ENCODE measurements at regions not wholly inside any gene's neighbourhood (a gene's known extent, or its start where the extent isn't known, plus 50 kb on each side); places are given as distances from the start of the nearest gene placed in this dataset.
"Not testable (repeated sequence)": the region's sequence is repeated elsewhere in the genome, so short reads cannot be mapped to it uniquely, and the experiment has no call there.

DNA sequence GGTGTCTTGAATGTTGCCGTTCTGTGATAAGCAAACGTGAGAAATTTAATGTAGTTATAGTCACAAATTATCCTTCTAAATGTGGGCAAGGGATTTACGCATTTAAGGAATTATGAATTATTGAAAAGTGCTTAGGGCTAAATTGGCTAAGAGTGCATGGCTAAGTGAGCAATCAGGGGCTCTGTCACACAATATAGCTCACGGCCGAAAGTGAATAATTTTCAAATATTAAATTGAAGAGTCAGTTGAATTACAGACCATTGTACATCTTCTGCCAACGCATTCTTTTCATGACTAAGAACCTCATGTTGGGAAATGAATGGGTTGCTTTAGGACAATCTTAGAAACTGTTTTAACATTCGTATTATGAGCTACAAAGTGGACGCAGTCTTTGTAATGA lies 1832.9 kb upstream of the LRRTM1 start:
- no peak for DNase-seq

DNA sequence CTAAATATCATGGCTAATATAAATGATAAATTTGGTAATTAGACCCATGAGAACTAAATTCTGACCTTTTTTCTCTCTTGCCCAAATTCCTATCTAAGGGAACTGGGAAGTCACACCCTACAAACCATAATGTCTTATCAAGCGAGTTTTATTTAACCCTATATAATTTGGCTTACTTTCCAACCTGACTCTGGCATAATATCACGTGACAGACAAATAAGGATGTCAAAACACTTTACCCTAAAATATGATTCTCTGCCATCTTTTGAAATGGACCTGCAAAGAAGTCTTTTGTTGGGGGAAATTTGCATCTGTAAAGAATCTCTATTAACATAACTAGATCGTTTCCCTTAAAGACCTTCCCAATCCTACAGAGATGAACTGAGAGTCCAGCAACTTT lies 1823.5 kb upstream of the LRRTM1 start:
- DNase-seq, result no peak

DNA sequence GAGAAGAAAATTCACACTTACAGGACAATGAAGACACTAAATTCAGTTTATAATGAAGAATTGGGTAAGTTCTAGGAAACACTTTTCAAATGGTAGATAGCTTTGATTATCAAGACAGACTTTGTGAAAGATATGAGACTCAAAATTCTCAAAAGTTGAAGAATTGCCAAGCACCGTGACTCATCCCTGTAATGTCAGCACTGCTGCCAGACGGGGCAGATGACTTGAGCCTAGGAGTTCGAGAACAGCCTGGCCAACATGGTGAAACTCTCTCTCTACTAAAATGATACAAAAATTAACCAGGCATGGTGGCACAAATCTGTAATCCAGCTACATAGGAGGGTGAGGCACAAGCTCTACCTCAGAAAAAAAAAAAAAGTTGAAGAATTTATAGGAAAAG lies 1820.1 kb upstream of the LRRTM1 start:
- DNase-seq, result no peak

DNA sequence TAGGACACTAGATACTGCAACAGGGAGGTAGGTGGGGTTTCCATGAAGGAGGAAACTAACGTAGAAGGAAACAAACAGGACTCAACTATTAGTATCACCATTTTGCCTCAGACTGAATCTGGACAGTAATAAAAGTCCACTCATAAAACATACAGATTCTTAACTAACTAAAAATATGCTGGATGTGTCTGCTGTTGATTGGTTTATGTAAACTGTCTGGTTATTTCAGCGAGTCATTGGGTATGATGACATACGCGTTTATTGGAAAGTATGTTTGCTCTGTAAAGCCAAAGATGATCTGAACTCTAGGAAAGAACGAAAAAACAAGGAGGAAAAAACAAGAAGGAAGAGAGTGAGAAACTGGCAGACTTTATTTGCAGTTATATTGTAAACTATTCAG lies 1816.1 kb upstream of the LRRTM1 start:
- no peak for DNase-seq

DNA sequence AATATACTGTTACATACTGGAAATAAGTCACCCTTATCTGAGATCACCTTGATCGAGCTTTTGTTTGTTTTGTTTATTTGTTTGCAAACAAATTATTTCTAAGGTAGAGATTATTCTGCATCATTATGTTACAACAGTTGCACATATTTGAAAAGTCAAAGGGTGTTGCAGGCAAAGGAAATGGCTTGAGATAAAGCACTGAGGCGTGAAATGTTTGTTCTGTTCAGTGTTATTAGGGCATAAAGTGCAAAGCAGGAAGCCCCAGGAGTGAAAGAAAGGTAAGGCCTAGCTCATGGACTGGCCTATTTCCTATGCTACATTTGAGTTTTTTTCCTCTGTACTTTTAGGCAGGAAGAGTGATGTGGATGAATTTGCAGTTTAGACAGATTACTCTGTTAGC lies 1815.6 kb upstream of the LRRTM1 start:
- no peak for DNase-seq

DNA sequence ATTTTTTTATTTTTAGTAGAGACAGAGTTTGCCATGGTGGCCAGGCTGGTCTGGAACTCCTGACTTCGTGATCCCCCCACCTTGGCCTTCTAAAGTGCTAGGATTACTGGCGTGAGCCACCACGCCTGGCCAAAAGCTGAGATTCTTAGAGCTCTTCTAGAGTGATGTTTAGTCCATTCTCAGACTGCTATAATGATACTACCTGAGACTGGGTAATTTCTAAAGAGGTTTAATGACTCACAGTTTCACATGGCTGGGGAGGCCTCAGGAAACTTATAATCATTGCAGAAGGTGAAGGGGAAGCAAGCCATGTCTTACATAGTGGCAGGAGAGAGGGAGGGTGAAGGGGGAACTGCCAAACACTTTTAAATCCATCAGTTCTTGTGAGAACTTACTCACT lies 1804.9 kb upstream of the LRRTM1 start:
- DNase-seq, result no peak

DNA sequence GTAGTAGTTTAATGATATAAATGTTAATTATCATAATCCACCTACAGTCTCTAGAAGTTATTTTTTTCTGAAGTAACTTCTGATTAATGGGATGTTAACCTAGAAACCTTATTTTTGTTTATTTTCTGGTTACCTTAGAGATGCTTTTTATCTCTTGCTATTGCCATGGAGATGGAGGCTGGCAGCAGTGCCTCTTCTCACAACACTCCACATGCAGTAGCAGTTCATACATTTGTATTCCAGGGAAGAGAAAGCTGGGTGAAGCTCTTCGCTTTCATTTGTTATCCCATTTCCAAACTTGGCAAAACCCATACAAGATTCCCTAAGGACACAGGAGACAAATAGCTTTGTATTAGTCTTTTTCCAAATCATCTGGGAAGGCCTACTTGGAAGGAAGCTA lies 1794.1 kb upstream of the LRRTM1 start:
- DNase-seq, result no peak

DNA sequence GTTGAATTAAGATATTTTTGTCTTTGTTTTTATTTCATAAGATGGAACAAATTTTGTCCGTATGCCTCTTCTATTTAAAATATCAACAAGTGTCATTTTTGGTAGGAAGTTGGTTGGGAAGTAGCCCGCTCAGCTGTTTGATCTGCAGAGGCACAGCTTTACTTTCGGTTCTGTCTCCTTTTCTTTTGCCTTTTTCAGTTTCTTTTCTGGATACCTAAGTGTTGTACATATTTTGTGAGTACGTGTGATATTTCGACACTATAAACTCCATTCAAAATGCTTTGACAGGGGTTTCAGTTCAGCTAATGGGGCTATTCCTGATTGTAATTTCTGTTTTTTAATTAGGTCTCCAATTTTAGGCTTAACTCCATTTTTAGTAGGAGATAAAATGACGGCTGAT lies 1785.0 kb upstream of the LRRTM1 start:
- no peak for DNase-seq

DNA sequence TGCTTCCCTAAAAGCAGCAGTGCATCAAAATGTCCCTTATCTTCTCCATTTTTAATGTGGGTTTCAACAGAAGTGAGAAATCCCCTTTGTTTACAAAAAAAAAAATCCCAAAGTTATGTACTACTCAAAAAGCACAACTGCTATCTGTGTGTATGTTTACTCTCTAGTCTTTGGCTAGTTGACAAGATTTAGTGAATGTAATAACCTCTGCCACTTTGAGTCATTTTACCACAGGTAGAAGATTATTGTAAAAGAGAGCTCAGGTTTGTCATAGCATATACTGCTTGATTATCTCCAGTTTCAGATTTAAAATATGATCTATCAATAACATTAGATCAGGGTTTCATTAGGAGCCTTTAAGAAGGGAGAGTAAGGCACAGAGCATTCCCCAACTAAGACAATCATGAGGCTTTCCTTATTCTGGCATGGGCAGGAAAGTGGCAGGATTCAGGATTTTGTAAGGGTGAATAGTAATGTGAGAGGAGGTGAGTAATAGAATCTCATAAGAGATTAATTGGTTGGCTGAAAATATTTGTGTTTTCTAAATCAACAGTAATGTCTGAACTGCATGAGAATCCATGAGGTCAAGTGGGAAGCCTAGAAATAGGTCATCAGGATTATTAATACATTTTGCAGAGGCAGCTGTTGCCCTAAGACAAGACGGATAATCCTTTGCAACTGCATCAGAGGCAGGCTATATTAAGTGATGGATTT lies 1780.3 kb upstream of the LRRTM1 start:
- DNase-seq, result peak; percentile 7 to 40

DNA sequence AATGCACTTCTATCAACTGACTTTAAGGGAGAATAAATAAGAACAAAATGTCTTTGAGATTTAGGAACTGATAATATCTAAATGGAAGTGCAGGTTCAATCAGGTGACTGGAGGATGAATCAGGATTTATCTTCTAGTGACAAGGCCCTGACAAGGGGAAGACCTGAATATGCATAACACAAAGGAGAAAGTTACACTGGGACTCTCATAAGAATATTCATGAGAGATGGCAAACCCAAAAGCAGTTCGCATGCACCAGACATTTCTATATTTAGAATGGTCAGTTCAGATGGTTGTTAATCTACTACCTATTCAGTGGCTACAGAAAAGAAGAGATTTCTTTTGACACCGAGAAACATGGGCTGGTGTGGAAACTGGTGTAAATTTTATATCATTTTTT lies 1771.3 kb upstream of the LRRTM1 start:
- no peak for DNase-seq

DNA sequence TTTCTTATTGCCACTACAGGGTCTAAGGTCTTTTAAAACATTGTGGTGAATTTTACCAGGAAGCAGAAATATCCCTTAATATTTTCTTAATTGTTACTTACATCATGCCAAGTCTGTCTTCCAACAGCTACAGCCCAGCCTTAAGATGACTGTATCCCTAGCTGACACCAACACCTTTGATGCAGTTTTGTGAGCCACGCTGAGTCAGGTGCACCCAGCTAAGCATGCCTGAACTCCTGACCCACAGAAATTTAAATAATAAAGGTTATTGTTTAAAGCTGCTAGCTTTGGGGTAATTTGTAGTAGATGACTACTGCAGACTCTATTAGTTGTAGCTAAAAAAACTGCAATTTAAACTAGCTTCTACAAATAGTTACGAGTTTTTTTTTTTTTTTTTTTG lies 1757.9 kb upstream of the LRRTM1 start:
- no peak for DNase-seq

DNA sequence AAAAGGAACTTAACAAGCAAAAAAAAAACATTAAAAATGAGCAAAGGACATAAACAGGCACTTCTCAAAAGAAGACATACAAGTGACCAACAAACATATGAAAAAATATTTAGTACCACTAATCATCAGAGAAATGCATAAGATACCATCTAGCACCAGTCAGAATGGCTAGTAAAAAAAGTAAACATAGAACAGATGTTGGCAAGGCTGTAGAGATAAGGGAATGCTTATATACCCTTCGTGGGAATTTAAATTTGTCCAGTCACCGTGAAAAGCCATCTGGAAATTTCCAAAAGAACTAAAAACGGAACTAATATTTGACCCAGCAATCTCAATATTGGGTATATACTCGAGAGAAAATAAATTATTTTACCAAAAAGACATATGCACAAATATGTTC lies 1751.3 kb upstream of the LRRTM1 start:
- DNase-seq, result peak in 1 of 2 experiments; percentile 1

DNA sequence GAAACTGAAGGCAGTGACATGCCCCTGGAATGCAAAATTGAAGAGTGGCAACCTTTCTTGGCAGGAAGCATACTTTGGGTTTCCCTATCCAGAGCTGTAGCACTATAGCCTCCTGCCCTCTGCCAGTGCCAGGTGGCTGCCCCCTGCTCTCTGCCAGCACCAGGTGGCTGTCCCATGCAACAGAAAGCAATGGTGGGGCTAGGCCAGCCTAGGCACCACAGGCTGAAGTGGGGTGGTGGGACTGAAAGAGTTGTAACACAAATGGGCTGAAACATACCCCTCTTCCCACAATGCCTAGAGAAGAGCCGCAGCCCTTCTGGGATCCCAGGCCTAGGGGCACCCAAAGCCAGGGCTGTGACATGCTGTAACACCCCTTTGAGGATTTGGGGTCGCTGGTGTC lies 1739.3 kb upstream of the LRRTM1 start:
- DNase-seq, result no peak

DNA sequence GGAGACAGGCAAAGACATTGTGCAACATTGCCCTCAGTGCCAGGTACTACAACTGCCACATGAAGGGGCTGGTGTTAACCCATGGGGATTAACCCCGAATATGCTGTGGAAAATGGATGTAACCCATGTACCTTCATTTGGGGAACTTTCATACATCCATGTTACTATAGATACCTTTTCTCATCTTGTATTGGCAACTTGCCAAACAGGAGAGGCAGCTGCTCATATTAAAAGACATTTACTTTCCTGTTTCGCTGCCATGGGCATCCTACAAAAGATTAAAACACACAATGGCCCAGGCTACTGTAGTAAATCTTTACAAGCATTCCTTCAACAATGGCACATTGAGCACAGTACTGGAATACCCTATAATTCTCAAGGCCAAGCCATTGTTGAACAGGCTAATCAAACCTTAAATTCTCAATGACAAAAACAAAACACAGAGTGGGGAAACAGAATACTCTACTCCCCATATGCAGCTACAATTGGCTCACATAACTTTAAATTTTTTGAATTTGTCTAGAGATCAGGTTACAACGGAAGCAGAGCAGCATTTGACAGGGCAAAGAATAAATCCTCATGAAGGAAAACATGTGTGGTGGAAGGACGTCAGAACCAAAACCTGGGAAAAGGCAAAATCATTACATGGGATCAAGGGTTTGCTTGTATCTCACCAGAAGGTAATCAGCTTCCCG lies 1723.5 kb upstream of the LRRTM1 start:
- DNase-seq, result peak in 1 of 2 experiments; percentile 14

DNA sequence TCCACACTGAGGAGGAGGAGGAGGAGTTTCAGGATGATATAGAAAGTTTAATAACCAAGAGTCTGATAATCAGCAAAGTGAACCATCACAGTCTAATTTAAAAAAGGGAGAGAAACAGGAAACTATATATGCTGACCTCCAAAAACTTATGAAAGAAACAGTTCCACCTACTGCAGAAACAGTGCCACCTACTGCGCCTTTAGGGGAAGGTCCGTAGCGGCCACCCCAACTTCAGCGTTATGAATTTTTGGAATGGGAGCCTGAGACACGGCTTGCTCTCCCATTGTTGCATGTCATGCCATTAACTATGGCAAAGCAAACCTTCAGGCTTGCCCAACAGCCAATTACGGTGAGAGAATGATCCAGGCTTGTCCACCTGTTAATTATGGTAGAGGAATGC lies 1719.2 kb upstream of the LRRTM1 start:
- no peak for DNase-seq

DNA sequence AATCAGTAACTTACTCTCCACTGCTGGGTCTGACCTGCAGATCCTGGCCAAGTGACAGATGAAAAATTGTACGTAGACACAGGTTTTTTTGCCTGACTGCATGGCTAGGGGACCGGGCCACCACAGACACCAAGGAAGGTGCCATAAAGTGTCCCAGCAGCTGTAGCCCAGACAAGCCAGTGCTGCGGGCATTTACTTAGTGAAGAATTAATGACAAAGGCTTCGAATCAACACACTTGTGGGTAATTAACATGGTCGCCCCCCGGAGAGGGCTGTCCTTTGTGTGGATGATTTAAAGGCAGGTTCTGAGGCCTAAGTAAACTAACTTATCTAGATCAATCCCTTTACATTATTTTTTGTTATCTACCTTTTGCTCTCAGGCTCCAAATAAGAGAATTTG lies 1709.1 kb upstream of the LRRTM1 start:
- DNase-seq, result no peak

DNA sequence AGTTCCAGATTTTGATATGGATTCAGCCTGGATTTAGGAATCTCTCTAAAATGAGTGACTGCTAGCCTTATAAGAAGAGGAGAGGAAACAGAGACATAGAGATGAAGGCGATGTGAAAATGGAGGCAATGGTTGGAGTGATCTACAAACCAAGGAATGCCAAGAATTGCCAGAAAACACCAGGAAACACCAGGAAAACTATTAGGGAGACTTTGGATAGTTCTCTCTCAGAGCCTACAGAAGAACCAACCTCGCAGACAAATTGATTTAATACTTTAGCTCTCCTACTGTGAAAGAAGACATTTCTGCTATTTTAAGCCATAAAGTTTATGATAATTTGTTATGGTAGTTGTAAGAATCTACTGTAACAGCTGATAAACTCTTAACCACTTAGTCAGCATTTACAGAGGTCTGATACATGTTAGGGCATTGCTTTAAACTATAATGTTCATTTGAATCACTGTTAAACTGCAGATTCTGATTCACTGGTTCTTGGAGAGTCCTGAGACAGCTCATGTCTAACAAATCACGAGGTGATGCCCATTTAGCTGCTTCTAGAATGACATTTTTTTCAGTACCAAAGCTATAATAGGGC lies 1702.6 kb upstream of the LRRTM1 start:
- no peak for DNase-seq

DNA sequence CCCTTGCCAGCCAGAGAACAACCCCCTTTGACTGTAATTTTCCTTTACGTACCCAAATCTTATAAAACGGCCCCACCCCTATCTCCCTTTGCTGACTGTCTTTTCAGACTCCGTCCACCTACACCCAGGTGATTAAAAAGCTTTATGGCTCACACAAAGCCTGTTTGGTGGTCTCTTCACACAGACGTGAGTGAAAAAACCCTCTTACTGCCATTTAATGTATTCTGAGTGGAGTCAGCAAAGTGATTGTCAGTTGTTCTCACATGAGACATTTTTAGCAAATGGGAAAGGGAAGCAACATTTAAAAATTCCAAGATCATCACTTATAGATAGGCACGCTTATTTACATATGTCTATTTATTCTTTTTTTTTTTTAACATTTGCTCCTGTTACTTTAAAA lies 1701.3 kb upstream of the LRRTM1 start:
- not testable (repeated sequence) for DNase-seq

DNA sequence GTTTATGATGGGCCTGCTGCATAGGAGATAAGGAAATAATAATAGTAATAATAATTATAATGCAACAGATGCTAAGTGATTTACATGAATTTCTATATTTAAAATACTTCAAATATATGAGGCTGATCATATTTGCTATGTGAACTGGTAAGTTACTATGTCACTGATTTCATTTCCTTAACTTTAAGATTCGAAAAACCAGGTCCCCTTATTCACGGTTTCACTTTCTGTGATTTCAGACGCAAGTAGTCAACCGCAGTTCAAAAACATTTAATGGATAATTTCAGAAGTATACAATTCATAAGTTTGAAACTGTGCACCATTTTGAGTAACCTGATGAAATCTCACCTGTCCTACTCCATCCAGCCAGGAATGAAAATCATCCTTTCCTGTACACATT lies 1697.1 kb upstream of the LRRTM1 start:
- DNase-seq, result no peak

DNA sequence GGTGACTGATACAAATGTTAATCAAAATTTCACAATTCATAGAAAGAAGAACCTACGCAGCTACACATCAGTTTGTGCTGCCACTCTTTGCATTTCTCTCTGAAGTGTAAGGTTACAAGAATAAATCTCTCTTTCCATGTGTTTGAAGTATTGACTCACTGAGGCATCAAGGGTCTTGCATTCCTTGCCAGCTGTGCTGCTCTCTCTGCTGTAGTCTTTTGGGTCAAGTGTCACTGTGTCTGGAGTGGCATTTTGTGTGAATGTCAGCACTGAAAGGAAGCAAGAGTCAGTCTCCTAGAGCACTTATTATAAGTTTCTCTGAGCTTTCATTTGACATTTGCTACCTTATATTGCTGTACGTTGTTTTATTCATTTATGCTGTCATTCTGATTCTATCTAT lies 1696.1 kb upstream of the LRRTM1 start:
- peak in 1 of 2 experiments; percentile 26 for DNase-seq

DNA sequence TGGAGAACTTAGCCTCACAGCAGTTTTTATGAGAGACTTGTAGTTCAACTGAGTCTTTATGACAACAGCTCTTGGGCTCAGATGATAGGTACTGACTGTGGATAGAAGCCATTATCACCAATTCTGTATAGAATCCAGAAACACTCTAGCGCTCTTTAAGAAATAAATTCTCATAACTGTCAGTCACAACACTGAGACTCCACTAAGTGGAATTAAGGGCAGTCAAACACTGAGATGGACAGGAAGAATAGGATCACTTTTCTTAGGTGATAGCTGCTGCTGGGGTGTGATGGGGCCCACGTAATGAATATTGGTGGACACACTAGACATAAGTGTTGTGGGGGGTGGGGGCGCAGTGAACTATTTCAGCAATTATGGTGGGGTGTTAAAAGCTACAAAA lies 1691.8 kb upstream of the LRRTM1 start:
- DNase-seq, result no peak

DNA sequence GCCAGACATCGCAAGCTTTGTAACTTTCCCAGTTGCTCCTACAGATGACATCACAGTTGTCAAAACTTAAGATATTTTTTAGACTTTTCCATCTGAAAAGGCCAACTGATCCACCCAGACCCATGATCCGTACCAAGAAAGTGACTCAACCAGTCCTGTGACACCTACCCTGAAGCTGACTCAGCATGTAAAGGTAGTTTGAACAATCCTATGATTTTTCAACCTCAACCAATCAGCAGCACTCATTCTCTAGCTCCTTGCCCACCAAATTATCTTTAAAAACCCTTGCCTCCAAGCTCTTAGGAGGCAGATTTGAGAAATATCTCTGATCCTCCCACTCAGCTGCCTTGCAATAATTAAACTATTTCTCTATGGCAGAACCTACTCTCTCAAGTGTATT lies 1686.7 kb upstream of the LRRTM1 start:
- DNase-seq, result no peak

DNA sequence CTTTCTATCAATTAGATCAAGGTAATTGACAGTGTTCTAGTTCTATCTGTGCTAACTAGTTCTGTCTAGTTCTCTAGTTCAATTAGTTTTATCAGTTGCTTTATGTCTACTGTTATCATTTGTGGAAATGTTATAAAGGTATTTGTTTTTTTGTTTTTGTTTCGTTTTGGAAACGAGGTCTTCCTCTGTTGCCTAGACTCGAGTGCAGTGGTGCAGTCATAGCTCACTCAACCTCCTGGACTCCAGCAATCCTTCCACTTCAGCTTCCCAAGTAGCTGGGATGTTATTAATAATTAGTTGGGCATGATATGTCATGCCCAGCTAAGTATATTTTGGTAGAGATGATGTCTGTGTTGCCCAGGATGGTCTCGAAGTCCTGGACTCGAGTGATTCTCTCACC lies 1682.8 kb upstream of the LRRTM1 start:
- no peak for DNase-seq

DNA sequence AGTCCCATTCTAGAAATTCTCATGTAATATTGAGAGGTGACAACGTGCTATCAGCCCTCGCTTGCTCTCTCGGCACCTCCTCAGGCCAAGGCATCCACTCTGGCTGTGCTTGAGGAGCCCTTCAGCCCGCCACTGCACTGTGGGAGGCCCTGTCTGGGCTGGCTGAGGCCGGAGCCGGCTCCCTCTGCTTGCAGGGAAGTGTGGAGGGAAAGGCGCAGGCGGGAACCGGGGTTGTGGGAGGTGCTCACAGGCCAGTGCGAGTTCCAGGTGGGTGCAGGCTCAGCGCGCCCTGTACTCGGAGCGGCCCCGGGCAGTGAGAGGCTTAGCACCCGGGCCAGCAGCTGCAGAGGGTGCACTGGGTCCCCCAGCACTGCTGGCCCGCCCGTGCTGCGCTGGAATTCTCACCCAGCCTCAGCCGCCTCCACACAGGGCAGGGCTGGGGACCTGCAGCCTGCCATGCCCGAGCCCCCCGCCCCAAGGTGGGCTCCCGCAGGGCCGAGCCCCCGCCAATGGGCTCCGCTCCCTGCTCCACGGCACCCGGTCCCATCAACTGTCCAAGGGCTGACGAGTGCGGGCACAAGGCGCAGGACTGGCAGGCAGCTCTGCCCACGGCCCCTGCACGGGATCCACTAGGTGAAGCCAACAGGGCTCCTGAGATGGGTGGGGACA lies 1680.6 kb upstream of the LRRTM1 start:
- DNase-seq, result no peak

Data from NCI-H524 (cell line).